H9 (cell line): ENCODE measurements at regions not wholly inside any gene's neighbourhood (a gene's known extent, or its start where the extent isn't known, plus 50 kb on each side); places are given as distances from the start of the nearest gene placed in this dataset.

Experiments
- DNase-seq: peaks from one replicate; pipeline ENCODE4 v3.0.0-alpha.2; 2017
- H2AFZ ChIP-seq: one replicate; pipeline ENCODE4 v1.6.1; 2013; ENCODE audit warnings: mild to moderate bottlenecking, low read length, control low read depth, moderate library complexity
- H2AK5ac ChIP-seq: 2 replicates; pipeline ENCODE4 v1.6.1; 2013; ENCODE audit warnings: low read length, control low read depth, mixed read lengths; ENCODE audit not compliant: insufficient read length
- H2BK120ac ChIP-seq: one replicate; pipeline ENCODE4 v1.6.1; 2013; ENCODE audit warnings: low read depth, mild to moderate bottlenecking, low read length, control low read depth, inconsistent platforms; ENCODE audit not compliant: poor library complexity, severe bottlenecking
- H2BK12ac ChIP-seq: 2 replicates; pipeline ENCODE4 v1.6.1; 2013; ENCODE audit warnings: low read length, control low read depth, mixed read lengths, low read depth; ENCODE audit not compliant: insufficient read length
- H2BK15ac ChIP-seq: 2 replicates; pipeline ENCODE4 v1.6.1; 2013; ENCODE audit warnings: low read depth, low read length, control low read depth
- H2BK20ac ChIP-seq: one replicate; pipeline ENCODE4 v1.6.1; 2013; ENCODE audit warnings: low read depth, mild to moderate bottlenecking, low read length, control low read depth, inconsistent platforms; ENCODE audit not compliant: poor library complexity, severe bottlenecking
- H2BK5ac ChIP-seq: 2 replicates; pipeline ENCODE4 v1.6.1; 2013; ENCODE audit warnings: low read length, control low read depth, mixed read lengths; ENCODE audit not compliant: insufficient read length
- H3K14ac ChIP-seq: 2 replicates; pipeline ENCODE4 v1.6.1; 2013; ENCODE audit warnings: low read length, control low read depth; ENCODE audit not compliant: insufficient read depth
- H3K18ac ChIP-seq: 2 replicates; pipeline ENCODE4 v1.6.1; 2013; ENCODE audit warnings: low read depth, mild to moderate bottlenecking, mixed read lengths, low read length, control low read depth; ENCODE audit not compliant: insufficient read length
- H3K23ac ChIP-seq: 2 replicates; pipeline ENCODE4 v1.6.1; 2013; ENCODE audit warnings: low read length, control low read depth, mixed read lengths, low read depth; ENCODE audit not compliant: insufficient read length
- H3K23me2 ChIP-seq: 2 replicates; pipeline ENCODE4 v1.6.1; 2013; ENCODE audit warnings: low read depth, mild to moderate bottlenecking, mixed read lengths, low read length, control low read depth; ENCODE audit not compliant: insufficient read length, poor library complexity, severe bottlenecking
- H3K27ac ChIP-seq: 2 replicates; pipeline ENCODE4 v1.5.1; 2013; ENCODE audit warnings: low read length, control low read depth, mixed read lengths, low read depth; ENCODE audit not compliant: insufficient read length
- H3K27me3 ChIP-seq: 2 replicates; pipeline ENCODE4 v1.6.1; 2013; ENCODE audit warnings: low read length, control low read depth, inconsistent platforms; ENCODE audit not compliant: insufficient read depth
- H3K4ac ChIP-seq: 2 replicates; pipeline ENCODE4 v1.6.1; 2013; ENCODE audit warnings: low read depth, mild to moderate bottlenecking, control low read depth, inconsistent platforms, low read length, moderate library complexity
- H3K4me1 ChIP-seq: 2 replicates; pipeline ENCODE4 v1.6.1; 2013; ENCODE audit warnings: low read length, control low read depth, inconsistent platforms; ENCODE audit not compliant: insufficient read depth
- H3K4me2 ChIP-seq: 2 replicates; pipeline ENCODE4 v1.6.1; 2013; ENCODE audit warnings: low read length, control low read depth, mixed read lengths; ENCODE audit not compliant: insufficient read length, insufficient read depth
- H3K56ac ChIP-seq: 2 replicates; pipeline ENCODE4 v1.6.1; 2013; ENCODE audit warnings: low read depth, mild to moderate bottlenecking, mixed read lengths, low read length, control low read depth; ENCODE audit not compliant: insufficient read length
- H3K79me1 ChIP-seq: 2 replicates; pipeline ENCODE4 v1.6.1; 2013; ENCODE audit warnings: low read depth, mild to moderate bottlenecking, moderate library complexity, low read length, control low read depth, inconsistent platforms; ENCODE audit not compliant: insufficient read depth, poor library complexity, severe bottlenecking
- H3K79me2 ChIP-seq: 2 replicates; pipeline ENCODE4 v1.6.1; 2013; ENCODE audit warnings: low read length, control low read depth, inconsistent platforms; ENCODE audit not compliant: insufficient read depth
- H3K9ac ChIP-seq: 2 replicates; pipeline ENCODE4 v1.6.1; 2013; ENCODE audit warnings: low read length, control low read depth, mixed read lengths; ENCODE audit not compliant: insufficient read length; ENCODE audit errors: extremely low read depth
- H3K9me3 ChIP-seq: one replicate; pipeline ENCODE4 v1.6.1; 2013; ENCODE audit warnings: low read depth, low read length, inconsistent platforms; ENCODE audit not compliant: control insufficient read depth
- H3T11ph ChIP-seq: one replicate; pipeline ENCODE4 v1.6.1; 2013; ENCODE audit warnings: mild to moderate bottlenecking, low read length, control low read depth, inconsistent platforms
- H4K20me1 ChIP-seq: one replicate; pipeline ENCODE4 v1.6.1; 2013; ENCODE audit not compliant: control insufficient read depth, insufficient read length, insufficient read depth
- H4K5ac ChIP-seq: 2 replicates; pipeline ENCODE4 v1.6.1; 2013; ENCODE audit warnings: low read depth, mild to moderate bottlenecking, mixed read lengths, low read length, control low read depth; ENCODE audit not compliant: insufficient read length
- H4K8ac ChIP-seq: replicated peaks from 2 replicates; pipeline ENCODE4 v1.6.1; 2013; ENCODE audit warnings: low read length, control low read depth, mixed read lengths, low read depth; ENCODE audit not compliant: insufficient read length
- H4K91ac ChIP-seq: 2 replicates; pipeline ENCODE4 v1.6.1; 2013; ENCODE audit warnings: low read depth, mild to moderate bottlenecking, moderate library complexity, mixed read lengths, low read length, control low read depth; ENCODE audit not compliant: insufficient read length
- H3K27ac Mint-ChIP-seq, 3 experiments: 2 replicates in 2 of 3; 3 replicates in 1 of 3; pipeline ENCODE4 v1.8.0; 2020 to 2021; ENCODE audit warnings: mixed read lengths in 3 of 3, mild to moderate bottlenecking in 1 of 3, moderate library complexity in 1 of 3
- H3K27me3 Mint-ChIP-seq: 2 replicates; pipeline ENCODE4 v1.8.0; 2021; ENCODE audit warnings: low read depth, mild to moderate bottlenecking, moderate library complexity, mixed read lengths
- H3K36me3 Mint-ChIP-seq, 3 experiments: 2 replicates in 2 of 3; 3 replicates in 1 of 3; pipeline ENCODE4 v1.8.0; 2020 to 2021; ENCODE audit warnings: low read depth in 3 of 3, mixed read lengths in 3 of 3; ENCODE audit not compliant: insufficient read depth in 1 of 3
- H3K4me1 Mint-ChIP-seq, 2 experiments: 2 replicates each; pipeline ENCODE4 v1.8.0; 2020; ENCODE audit warnings: mixed read lengths in 2 of 2
- H3K4me3 Mint-ChIP-seq, 2 experiments: 2 replicates in 1 of 2; 3 replicates in 1 of 2; pipeline ENCODE4 v1.8.0; 2020 to 2021; ENCODE audit warnings: mild to moderate bottlenecking in 2 of 2, mixed read lengths in 2 of 2, moderate library complexity in 1 of 2
- H3K9me3 Mint-ChIP-seq, 2 experiments: 2 replicates in 1 of 2; 3 replicates in 1 of 2; pipeline ENCODE4 v1.8.0; 2020; ENCODE audit warnings: mild to moderate bottlenecking in 2 of 2, mixed read lengths in 2 of 2, moderate library complexity in 1 of 2
- WGBS: extraction: QIAGEN DNeasy Blood & Tissue Kit; methylation state at CpG from one replicate; pipeline ENCODE4 v1.1.7; 2013; ENCODE audit warnings: missing lambda C conversion rate, low lambda C conversion rate, mixed read lengths; ENCODE audit not compliant: insufficient read length; ENCODE audit errors: extremely low coverage; 5-methylcytosine and 5-hydroxymethylcytosine counted together
- TF ChIP-seq, protein P1 (sequence below): fragments of 200-600 bp; sonication (generic); conservative IDR thresholded peaks from 3 replicates; pipeline ENCODE4 v1.8.0; 2021; ENCODE audit warnings: antibody characterized with exemption, mild to moderate bottlenecking

DNA sequence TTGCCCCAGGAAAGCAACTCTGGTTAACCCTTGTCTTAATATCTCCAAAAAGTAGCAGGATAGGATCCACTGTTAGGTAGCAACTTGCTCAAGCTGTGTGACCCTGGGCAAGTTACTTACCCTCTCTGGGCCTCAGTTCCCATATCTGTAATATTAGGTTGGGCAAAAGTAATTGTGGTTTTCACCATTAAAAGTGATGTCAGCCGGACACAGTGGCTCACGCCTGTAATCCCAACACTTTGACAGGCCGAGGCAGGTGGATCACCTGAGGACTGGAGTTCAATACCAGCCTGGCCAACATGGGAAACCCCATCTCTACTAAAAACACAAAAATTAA is 179.3 kb downstream of the FOXL1 start:
- WGBS = no CpG with 5 or more reads among the region's 3 CpGs
- Histone ChIP-seq H3K18ac (no peak overlapping the region), H3K23me2 (no peaks in the 10 kb centered on the region), H3K9me3 (no peaks in the 10 kb centered on the region), H2BK20ac (no peak overlapping the region), H3K27ac (no peak overlapping the region), H3K4me1 (peaks cover 3% of the 10 kb centered on the region; the same call in 1 of the 2 replicates), H3T11ph (no peak overlapping the region), H3K56ac (no peak overlapping the region), H2BK12ac (no peak overlapping the region), H3K79me2 (no peaks in the 10 kb centered on the region), H3K14ac (no peak overlapping the region; the same call in 1 of the 2 replicates), H3K79me1 (no peaks in the 10 kb centered on the region), H2BK120ac (no peak overlapping the region), H3K4ac (no peak overlapping the region), H2AFZ (no peak overlapping the region), H2BK5ac (no peak overlapping the region), H4K5ac (no peak overlapping the region), H3K27me3 (no peaks in the 10 kb centered on the region; the same call in 1 of the 2 replicates), H3K23ac (no peak overlapping the region), H2AK5ac (no peak overlapping the region), H4K8ac (no peak overlapping the region), H4K20me1 (no peaks in the 10 kb centered on the region), H3K9ac (no peak overlapping the region), H3K4me2 (no peak overlapping the region), H4K91ac (no peak overlapping the region), H2BK15ac (no peak overlapping the region)
- Mint-ChIP-seq H3K27ac (no peak overlapping the region), H3K27me3 (peaks cover 9% of the 10 kb centered on the region), H3K9me3 (no peaks in the 10 kb centered on the region; a peak in 1 of 5 replicates), H3K4me3 (no peak overlapping the region), H3K36me3 (no peaks in the 10 kb centered on the region), H3K4me1 (peaks cover 31 to 42% of the 10 kb centered on the region in 2 experiments)
- no peak for DNase-seq
- TF ChIP-seq, protein P1, sequence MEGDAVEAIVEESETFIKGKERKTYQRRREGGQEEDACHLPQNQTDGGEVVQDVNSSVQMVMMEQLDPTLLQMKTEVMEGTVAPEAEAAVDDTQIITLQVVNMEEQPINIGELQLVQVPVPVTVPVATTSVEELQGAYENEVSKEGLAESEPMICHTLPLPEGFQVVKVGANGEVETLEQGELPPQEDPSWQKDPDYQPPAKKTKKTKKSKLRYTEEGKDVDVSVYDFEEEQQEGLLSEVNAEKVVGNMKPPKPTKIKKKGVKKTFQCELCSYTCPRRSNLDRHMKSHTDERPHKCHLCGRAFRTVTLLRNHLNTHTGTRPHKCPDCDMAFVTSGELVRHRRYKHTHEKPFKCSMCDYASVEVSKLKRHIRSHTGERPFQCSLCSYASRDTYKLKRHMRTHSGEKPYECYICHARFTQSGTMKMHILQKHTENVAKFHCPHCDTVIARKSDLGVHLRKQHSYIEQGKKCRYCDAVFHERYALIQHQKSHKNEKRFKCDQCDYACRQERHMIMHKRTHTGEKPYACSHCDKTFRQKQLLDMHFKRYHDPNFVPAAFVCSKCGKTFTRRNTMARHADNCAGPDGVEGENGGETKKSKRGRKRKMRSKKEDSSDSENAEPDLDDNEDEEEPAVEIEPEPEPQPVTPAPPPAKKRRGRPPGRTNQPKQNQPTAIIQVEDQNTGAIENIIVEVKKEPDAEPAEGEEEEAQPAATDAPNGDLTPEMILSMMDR = no peak
